Right lobe of liver (tissue), 4 donors: ENCODE measurements at regions not wholly inside any gene's neighbourhood (a gene's known extent, or its start where the extent isn't known, plus 50 kb on each side); places are given as distances from the start of the nearest gene placed in this dataset.

Source experiments
- CTCF ChIP-seq, 4 donors: fragments of 200-600 bp in 3 of 4; fragments of 450-650 bp in 1 of 4; IDR thresholded peaks; one replicate each; pipeline versions ENCODE4 v1.5.1 to v1.8.0; 2016 to 2022; ENCODE audit warnings: antibody characterized with exemption in 4 of 4, mild to moderate bottlenecking in 2 of 4
- POLR2A ChIP-seq: fragments of 450-650 bp; IDR thresholded peaks from one replicate; pipeline ENCODE4 v1.6.1; 2017; ENCODE audit warnings: antibody characterized with exemption, mild to moderate bottlenecking
- donor health status: DM: no; HTN: no; CAD: no.
- donor health status: DM: no; HTN: no; CAD: no.
- donor health status: DM: no; HTN: yes; CAD: no.

DNA sequence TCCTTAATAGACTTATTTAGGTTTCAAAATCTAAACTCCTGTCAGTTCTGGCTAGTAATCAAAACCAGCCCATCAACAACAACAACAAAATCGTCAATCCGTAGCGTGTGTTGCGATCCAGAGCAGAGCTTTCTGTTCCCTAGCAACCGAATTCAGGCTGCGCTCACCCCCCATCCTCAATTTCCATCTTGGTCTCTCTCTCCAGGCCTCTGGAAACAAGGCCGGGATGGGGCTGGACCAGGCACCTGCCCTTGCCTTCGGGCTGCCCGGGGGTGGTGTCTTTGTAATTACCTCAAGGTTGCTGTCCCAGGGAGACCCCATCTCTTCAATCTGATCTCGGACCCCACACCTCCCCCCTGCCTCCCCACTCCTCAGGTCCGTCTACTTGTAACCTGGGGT, 1341.5 kb downstream of the BRD1 start:
- TF ChIP-seq CTCF (IDR thresholded peaks at IDR 0.05) (no peak), POLR2A (no peak)
